H1 (cell line): ENCODE measurements at regions not wholly inside any gene's neighbourhood (a gene's known extent, or its start where the extent isn't known, plus 50 kb on each side); places are given as distances from the start of the nearest gene placed in this dataset.

ENCODE experiments used
- CBX8 ChIP-seq: fragments of 300-800, 300-1000 bp; sonication (generic); IDR thresholded peaks from 2 replicates; pipeline ENCODE4 v1.7.1; 2016; ENCODE audit warnings: low read depth, low read length, borderline replicate concordance
- CTBP2 ChIP-seq: IDR thresholded peaks from 2 replicates; pipeline ENCODE4 v1.7.0; 2011; ENCODE audit warnings: borderline replicate concordance, mild to moderate bottlenecking, moderate library complexity, mixed read lengths, low read length; ENCODE audit not compliant: insufficient read depth, insufficient read length

DNA sequence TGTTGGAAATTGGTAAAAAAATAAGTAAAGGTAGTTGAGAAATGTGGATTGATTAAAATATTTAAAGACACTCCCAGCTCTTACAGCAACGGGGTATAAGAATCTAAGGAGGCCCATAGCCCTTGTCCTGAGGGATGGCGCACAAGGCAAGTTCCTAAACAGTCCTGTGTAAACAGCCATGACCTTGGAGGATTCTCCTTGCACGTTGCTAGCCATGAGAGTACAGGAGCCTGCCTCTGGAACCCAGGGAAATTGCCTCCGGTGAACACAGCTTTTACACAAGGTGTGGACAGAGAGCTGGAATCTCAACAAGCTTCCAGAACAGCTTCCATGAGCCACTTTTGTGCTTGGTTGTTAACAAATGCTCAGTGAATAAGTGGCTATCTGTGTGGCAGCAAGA, 378.2 kb downstream of the FOXO1 start (continued):
- TF ChIP-seq CBX8, result no peak
- no peak for TF ChIP-seq CTBP2
- TF ChIP-seq, all 59 proteins: peak for 0
